ENCODE measurements at regions not wholly inside any gene's neighbourhood (a gene's known extent, or its start where the extent isn't known, plus 50 kb on each side); places are given as distances from the start of the nearest gene placed in this dataset.

DNA sequence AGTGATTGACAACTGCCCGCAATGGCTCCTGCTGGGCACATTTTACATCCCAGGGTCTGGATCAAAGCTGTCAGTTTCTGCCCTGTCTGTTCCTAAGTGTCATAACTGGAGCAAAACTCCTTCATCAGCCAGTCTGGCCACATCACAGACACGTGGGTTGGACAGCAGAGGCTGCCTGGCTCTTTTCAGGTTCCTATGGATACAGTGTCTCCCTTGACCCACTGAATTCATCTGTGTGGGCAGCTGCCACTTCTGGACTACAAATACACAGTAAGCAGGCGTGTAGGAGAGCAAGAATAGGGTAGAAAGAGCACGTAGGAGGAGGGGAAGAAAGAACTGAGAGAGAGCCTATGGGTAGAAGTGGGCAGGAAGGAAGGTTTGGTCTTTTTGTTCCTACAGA lies 238.0 kb downstream of the ENC1 start (continued):
- TF ChIP-seq MAFK (IDR thresholded peaks at IDR 0.05; ENCODE audit: low read depth, low read length) (no peak), TEAD4 (IDR thresholded peaks at IDR 0.05; ENCODE audit: low read depth, low read length) (no peak), YY1 (IDR thresholded peaks at IDR 0.05; ENCODE audit: low read depth, low read length) (no peak), JUND (IDR thresholded peaks at IDR 0.05; ENCODE audit: low read length) (no peak), TBP (IDR thresholded peaks at IDR 0.05; ENCODE audit: low read depth, low read length) (no peak), JUN (IDR thresholded peaks at IDR 0.05; ENCODE audit: low read depth, low read length) (no peak), FOSL1 (IDR thresholded peaks at IDR 0.05; ENCODE audit: insufficient read depth, low read depth, low read length) (no peak), CEBPB (IDR thresholded peaks at IDR 0.05; ENCODE audit: low read depth, low read length) (no peak), KDM4A (IDR thresholded peaks at IDR 0.05; ENCODE audit: low read depth, low read length, severe bottlenecking) (no peak), POU5F1 (IDR thresholded peaks at IDR 0.05; ENCODE audit: low read depth, low read length) (no peak), CTBP2 (IDR thresholded peaks at IDR 0.05; ENCODE audit: borderline replicate concordance, insufficient read depth, insufficient read length, low read length) (no peak), SIN3A (conservative IDR thresholded peaks at IDR 0.05 in 1 of 2, IDR thresholded peaks at IDR 0.05 in 1 of 2; ENCODE audit: low read depth in 1 of 2, low read length in 2 of 2) (no peak), ZNF274 (IDR thresholded peaks at IDR 0.05; ENCODE audit: borderline replicate concordance, extremely low read depth, low read length) (no peak), RAD21 (IDR thresholded peaks at IDR 0.05 in 1 of 2, conservative IDR thresholded peaks at IDR 0.05 in 1 of 2; ENCODE audit: low read depth in 2 of 2, low read length in 2 of 2) (no peak), NANOG (IDR thresholded peaks at IDR 0.05; ENCODE audit: insufficient read depth, low read depth, low read length, poor library complexity, severe bottlenecking) (no peak), SP1 (IDR thresholded peaks at IDR 0.05; ENCODE audit: low read depth, low read length) (no peak)
- TF ChIP-seq, protein P1, sequence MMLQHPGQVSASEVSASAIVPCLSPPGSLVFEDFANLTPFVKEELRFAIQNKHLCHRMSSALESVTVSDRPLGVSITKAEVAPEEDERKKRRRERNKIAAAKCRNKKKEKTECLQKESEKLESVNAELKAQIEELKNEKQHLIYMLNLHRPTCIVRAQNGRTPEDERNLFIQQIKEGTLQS (IDR thresholded peaks at IDR 0.05; ENCODE audit: insufficient read depth, low read depth, low read length): no peak
- TF ChIP-seq, protein P2, sequence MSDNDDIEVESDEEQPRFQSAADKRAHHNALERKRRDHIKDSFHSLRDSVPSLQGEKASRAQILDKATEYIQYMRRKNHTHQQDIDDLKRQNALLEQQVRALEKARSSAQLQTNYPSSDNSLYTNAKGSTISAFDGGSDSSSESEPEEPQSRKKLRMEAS (IDR thresholded peaks at IDR 0.05): no peak
